DOHH2 (cell line): ENCODE measurements at regions not wholly inside any gene's neighbourhood (a gene's known extent, or its start where the extent isn't known, plus 50 kb on each side); places are given as distances from the start of the nearest gene placed in this dataset.

Source experiments
- H3F3A ChIP-seq: fragments of 200-600 bp; sonication (generic), shearing (Covaris generic); 2 replicates; pipeline ENCODE4 v1.6.0; 2016; ENCODE audit warnings: antibody characterized with exemption, mild to moderate bottlenecking; ENCODE audit not compliant: control insufficient read depth, insufficient read depth
- H3K27ac ChIP-seq: fragments of 200-600 bp; sonication (generic); 2 replicates; pipeline ENCODE4 v1.5.1; 2014; ENCODE audit warnings: low read depth, mild to moderate bottlenecking, low read length, moderate library complexity
- H3K27me3 ChIP-seq: fragments of 200-600 bp; sonication (generic); 2 replicates; pipeline ENCODE4 v1.6.1; 2014; ENCODE audit warnings: mild to moderate bottlenecking, low read length, mixed read lengths; ENCODE audit not compliant: control insufficient read depth
- H3K36me3 ChIP-seq: fragments of 200-600 bp; sonication (generic); 2 replicates; pipeline ENCODE4 v1.6.1; 2014; ENCODE audit warnings: mild to moderate bottlenecking, low read length, moderate library complexity, mixed read lengths; ENCODE audit not compliant: control insufficient read depth
- H3K4me1 ChIP-seq: fragments of 200-600 bp; sonication (generic); 2 replicates; pipeline ENCODE4 v1.6.1; 2014; ENCODE audit warnings: mild to moderate bottlenecking, low read length, mixed read lengths; ENCODE audit not compliant: control insufficient read depth
- H3K4me2 ChIP-seq: fragments of 200-600 bp; sonication (generic); 2 replicates; pipeline ENCODE4 v1.6.0; 2014; ENCODE audit warnings: mild to moderate bottlenecking, low read length, moderate library complexity
- H3K4me3 ChIP-seq: fragments of 200-600 bp; sonication (generic); 2 replicates; pipeline ENCODE4 v1.5.1; 2014; ENCODE audit warnings: mild to moderate bottlenecking, low read length, mixed read lengths
- H3K79me2 ChIP-seq: fragments of 200-600 bp; sonication (generic); 2 replicates; pipeline ENCODE4 v1.6.1; 2014; ENCODE audit warnings: mild to moderate bottlenecking, low read length, mixed read lengths; ENCODE audit not compliant: control insufficient read depth
- H3K9me2 ChIP-seq: fragments of 200-600 bp; sonication (generic); replicated peaks from 2 replicates; pipeline ENCODE4 v1.6.1; 2014; ENCODE audit warnings: mild to moderate bottlenecking, low read length, mixed read lengths; ENCODE audit not compliant: control insufficient read depth
- H3K9me3 ChIP-seq: fragments of 200-600 bp; sonication (generic); 2 replicates; pipeline ENCODE4 v1.6.1; 2014; ENCODE audit warnings: antibody characterized with exemption, low read length, mixed read lengths; ENCODE audit not compliant: control insufficient read depth, insufficient read depth
- H4K20me1 ChIP-seq: fragments of 200-600 bp; sonication (generic); 2 replicates; pipeline ENCODE4 v1.6.0; 2014; ENCODE audit warnings: low read depth, mild to moderate bottlenecking, antibody characterized with exemption, low read length, moderate library complexity; ENCODE audit not compliant: control insufficient read depth, insufficient read depth
- CTCF ChIP-seq: fragments of 200-600 bp; sonication (generic); IDR thresholded peaks from one replicate; pipeline ENCODE4 v1.5.1; 2014; ENCODE audit warnings: antibody characterized with exemption, mild to moderate bottlenecking, low read depth, low read length; ENCODE audit not compliant: poor library complexity, severe bottlenecking
- EZH2phosphoT487 ChIP-seq: fragments of 200-600 bp; sonication (generic); IDR thresholded peaks from 2 replicates; pipeline ENCODE4 v1.6.1; 2017; ENCODE audit warnings: borderline replicate concordance, mild to moderate bottlenecking, antibody characterized with exemption, low read length, moderate library complexity, mixed read lengths

GRCh38 chr2:120937686-120938044 is 202.0 kb downstream of the GLI2 start:
- Histone ChIP-seq H3F3A (no peaks in the 10 kb centered on the region), H4K20me1 (no peaks in the 10 kb centered on the region), H3K27me3 (no peaks in the 10 kb centered on the region), H3K4me3 (no peak overlapping the region), H3K79me2 (no peaks in the 10 kb centered on the region), H3K4me1 (no peaks in the 10 kb centered on the region), H3K9me3 (no peaks in the 10 kb centered on the region), H3K4me2 (no peak overlapping the region), H3K9me2 (no peaks in the 10 kb centered on the region), H3K27ac (no peak overlapping the region), H3K36me3 (no peaks in the 10 kb centered on the region)
- TF ChIP-seq CTCF: no peak
- TF ChIP-seq EZH2phosphoT487: no peak

- Histone ChIP-seq H3K36me3 (no peaks in the 10 kb centered on the region), H3K27me3 (no peaks in the 10 kb centered on the region), H3K9me3 (no peaks in the 10 kb centered on the region), H3K27ac (no peak overlapping the region), H3K4me3 (no peak overlapping the region), H4K20me1 (no peaks in the 10 kb centered on the region), H3K4me2 (no peak overlapping the region), H3K4me1 (no peaks in the 10 kb centered on the region), H3K79me2 (no peaks in the 10 kb centered on the region), H3K9me2 (no peaks in the 10 kb centered on the region), H3F3A (no peaks in the 10 kb centered on the region)
- TF ChIP-seq EZH2phosphoT487 (no peak), CTCF (no peak)
These were observed 202.5 kb downstream of the GLI2 start for GRCh38 chr2:120938045-120938771.

GRCh38 chr2:120939595-120940318 is 204.1 kb downstream of the GLI2 start:
- H3K36me3 ChIP-seq: no peaks in the 10 kb centered on the region
- H3F3A ChIP-seq: no peaks in the 10 kb centered on the region
- no peak overlapping the region for H3K4me2 ChIP-seq
- H3K27ac ChIP-seq: no peak overlapping the region
- no peak overlapping the region for H3K4me3 ChIP-seq
- H3K79me2 ChIP-seq: no peaks in the 10 kb centered on the region
- no peaks in the 10 kb centered on the region for H3K27me3 ChIP-seq
- TF ChIP-seq CTCF: no peak
- TF ChIP-seq EZH2phosphoT487: no peak
- no peaks in the 10 kb centered on the region for H3K4me1 ChIP-seq
- H3K9me3 ChIP-seq: no peaks in the 10 kb centered on the region
- no peaks in the 10 kb centered on the region for H4K20me1 ChIP-seq
- no peaks in the 10 kb centered on the region for H3K9me2 ChIP-seq
